Erythroblast (primary cell): ENCODE measurements at regions not wholly inside any gene's neighbourhood (a gene's known extent, or its start where the extent isn't known, plus 50 kb on each side); places are given as distances from the start of the nearest gene placed in this dataset.

ENCODE experiments used
- DNase-seq, 2 experiments: peaks; one replicate each; lab custom pipeline; 2025; lab: John Stamatoyannopoulos, UW
- GATA1 ChIP-seq: IDR thresholded peaks from 2 replicates; pipeline ENCODE4 v1.6.1; 2011; ENCODE audit warnings: low read depth, mild to moderate bottlenecking, control low read depth, low read length, moderate library complexity
- POLR2A ChIP-seq: IDR thresholded peaks from 2 replicates; pipeline ENCODE4 v1.6.1; 2011; ENCODE audit warnings: mild to moderate bottlenecking, low read length

DNA sequence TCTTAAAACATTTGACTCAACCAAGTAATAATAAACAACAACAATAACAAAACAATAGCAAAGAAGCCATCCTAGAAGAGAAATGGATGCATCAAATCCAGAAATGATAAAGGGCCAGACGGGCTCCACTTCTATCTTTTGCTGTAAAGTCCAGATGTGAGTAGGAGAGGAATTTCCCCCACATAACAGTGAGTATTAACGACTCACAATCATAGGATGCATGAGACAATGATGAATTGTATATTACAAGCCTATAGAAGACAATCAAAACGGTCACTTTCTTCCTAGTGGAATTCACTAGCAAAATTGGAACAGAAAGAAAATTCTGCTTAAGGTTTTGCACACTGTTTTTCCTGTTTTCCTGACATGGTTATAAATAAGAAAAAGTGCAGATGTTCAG is 97.0 kb upstream of the PREP start:
- TF ChIP-seq POLR2A (no peak), GATA1 (no peak)

DNA sequence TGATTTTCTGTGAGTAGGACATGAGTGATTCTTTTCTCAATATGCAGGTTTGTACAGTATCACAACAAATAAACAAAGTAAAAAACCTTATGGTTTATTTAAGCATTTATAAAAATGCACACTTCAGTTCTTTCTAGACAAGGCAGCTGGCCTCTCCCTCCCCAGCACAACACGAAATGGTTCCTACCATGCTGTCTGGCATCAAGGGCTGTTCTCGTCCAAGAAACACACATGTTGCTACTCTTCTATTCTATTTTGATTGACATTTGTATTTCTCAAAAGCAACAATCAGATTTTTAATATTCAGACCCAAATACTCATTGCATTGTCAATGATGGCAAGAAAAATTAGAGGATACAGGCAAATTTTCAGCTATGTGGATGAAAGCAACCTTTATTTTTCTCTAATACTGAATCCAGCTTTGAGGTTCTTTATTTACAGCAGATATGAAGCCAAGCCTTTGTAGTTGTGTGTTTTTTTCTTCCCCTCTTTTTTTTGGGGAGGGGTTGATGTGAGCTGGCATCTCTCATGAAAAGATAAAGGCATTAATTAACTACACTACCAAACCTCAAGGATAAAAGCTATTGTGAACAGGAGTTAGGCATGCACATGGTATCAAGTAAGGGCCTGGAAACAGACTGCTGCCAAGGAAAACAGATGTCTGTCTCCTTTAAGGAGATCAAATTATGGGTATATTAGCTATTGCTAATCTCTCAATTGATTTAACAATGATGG is 96.4 kb upstream of the PREP start:
- no peak for TF ChIP-seq POLR2A
- no peak for TF ChIP-seq GATA1
- no peak for DNase-seq

More for the DNA sequence above, 97.0 kb upstream of the PREP start:
- DNase-seq, result no peak

DNA sequence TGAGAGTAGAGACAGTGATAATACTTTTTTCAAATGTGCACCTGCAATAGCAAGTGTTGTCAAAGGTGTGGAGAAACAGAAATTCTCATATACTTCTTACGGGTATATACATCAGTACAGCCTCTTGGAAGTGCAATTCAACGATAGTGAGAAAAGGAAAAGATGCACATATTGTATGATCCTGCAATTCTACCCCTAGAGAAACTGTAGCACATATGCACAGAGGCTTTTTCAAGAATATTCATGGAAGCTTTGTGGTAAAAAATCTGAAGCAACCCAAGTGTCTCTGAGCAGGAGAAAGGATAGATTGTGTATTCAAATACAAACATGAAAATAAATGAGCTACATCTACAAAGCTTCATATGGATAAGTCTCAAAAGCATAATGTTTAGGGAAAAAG is 94.7 kb upstream of the PREP start:
- DNase-seq, result no peak
- no peak for TF ChIP-seq POLR2A
- no peak for TF ChIP-seq GATA1

DNA sequence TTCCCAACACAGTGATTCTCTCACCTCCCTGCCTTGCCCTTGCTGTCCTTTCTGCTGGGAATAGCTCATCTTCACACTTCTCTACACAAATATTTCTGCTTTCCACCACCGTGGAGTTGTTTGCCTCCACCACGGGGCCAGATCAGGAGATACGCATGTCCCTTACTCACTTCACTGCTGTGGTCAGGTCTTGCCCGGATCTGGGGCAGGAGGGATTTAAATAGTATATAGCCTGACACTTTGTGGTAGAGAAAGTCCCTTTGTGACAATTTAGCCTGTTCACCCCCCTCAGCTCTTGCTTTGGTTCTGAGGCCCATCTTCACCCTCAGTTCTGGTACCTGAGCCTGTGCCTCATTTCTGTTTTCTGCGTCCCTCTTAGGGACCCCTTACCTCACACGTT is 92.6 kb upstream of the PREP start:
- TF ChIP-seq POLR2A (no peak), GATA1 (no peak)

DNA sequence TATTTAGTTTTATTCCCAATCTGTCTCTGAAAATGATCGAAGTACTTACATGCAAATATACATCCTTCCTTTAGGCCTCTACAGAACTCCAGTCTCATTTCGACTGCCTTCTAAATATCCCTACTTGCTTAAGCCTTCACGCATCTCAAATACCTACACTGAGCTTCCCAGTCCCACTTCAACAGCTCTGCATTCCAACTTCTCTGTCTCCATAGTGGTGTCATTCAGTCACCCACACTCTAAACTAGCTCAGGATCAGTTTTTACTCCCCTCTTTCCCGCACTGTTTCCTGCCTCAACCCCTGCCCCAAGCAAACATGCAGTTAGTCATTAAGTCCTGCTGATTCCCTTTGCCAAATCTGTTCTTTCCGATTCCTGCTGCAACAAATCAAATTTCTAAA is 91.8 kb upstream of the PREP start:
- TF ChIP-seq GATA1 (no peak), POLR2A (no peak)
- DNase-seq, result no peak

More for the DNA sequence above, 92.6 kb upstream of the PREP start:
- no peak for DNase-seq

DNA sequence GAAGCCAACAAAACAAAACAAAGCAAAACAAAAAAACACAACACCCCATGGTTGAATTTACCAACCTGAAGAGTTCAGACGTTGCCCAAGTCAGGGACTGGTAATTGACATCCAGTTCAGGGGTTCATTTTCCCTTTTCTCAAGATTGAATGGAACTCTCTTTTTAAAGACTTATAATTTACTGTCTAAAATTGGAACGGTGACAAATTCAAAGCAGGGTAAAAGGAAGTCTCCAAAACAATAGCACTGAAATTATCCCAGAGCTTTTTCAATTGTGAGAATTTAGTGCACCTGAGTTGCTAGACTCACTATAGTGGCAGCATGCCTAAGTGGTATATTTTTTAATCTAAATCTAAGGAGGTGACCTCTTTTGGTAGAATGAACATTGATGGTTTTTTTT is 90.9 kb upstream of the PREP start:
- DNase-seq, result no peak
- TF ChIP-seq POLR2A (no peak), GATA1 (no peak)

DNA sequence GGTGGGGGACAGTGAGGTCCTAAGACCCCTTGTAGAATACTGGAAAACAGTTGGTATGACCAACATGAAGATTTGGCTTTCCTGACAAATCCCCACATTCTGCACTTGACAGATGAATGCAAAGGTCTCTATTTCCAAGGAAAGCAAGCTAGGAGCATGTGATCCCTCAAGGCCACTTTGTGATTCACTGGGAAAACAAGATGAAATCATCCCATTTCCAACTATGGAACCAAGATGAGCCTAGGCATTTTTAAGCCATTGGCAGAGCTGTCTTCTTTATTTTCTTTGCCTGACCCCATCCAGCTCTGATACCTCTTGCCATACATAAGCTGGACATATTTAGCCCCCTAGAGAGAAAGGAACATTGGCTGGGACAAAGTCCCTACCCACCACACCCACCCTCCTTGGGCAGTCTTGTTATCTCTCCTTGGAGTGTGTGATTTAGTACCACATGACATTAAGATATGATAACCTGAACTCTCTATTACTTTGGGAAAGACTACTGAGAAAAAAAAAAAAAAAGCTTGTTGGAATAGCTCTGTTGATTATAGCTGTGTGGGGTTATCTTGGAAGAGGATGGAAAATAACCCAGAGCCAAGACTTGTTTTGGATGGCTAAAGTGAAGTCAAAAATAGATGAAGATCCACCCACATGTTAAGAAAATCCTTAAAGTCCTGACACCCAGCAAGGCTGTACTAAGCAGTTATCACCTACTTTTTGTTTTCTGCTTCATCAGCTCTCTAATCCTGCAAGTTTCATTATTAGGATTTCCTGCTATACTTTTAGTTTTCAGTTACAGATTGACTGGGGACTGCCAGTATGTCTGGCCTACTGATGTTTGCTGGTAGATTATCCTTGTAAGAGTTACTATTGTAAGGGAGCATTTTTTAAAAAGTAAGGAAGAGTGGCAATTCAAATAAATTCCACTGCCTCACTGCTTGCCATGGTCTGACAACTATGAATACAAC is 90.1 kb upstream of the PREP start:
- TF ChIP-seq GATA1 (no peak), POLR2A (no peak)
- no peak for DNase-seq

DNA sequence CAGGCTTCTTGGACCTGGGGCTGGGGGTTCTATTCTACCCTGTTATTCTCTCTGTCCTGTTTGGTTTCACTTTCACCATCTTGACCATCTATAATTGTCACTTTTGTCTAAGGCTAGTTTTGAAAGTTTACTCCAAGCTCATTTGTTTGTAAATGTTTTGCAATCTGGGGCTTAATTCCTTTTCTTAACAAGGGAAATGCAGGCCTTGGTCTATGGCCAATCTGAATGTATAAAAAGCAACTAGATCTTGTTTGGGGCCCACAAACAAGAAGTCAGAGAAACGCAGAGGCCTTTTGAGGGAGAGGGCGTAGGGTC is 86.3 kb upstream of the PREP start:
- no peak for DNase-seq
- TF ChIP-seq GATA1 (no peak), POLR2A (no peak)

DNA sequence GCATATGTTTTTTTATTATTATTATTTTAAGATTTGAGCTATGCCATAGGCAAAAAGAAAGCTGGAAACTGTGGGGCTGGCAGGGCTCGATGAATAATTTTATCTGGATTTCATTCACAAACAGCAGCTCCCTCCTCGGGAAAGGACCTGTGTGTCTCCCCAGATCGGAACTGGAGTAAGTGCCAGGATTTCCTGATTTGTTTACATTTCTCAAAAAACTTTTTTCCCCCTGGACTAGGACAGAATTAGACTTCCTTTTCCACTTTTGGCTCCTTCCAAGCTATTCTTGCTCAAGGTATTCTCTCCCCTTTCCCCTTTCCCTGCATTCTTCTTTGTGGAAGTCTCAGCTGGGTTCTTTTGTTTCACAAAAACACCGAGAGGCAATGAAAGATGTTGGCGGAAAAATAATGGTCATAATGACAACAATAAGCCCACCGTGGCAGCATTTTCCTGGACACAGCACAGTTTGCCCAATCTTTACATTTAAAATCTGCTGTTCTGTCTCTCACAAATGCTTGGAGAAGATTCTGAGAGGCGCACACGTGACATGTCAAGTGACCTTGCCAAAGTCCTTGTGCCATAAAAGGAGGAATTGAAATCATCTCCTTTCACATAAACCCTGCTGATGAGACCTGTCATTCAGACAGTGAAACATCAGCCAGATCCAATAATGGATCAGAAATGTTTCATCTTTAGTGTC is 85.8 kb upstream of the PREP start:
- TF ChIP-seq POLR2A (no peak), GATA1 (no peak)
- no peak for DNase-seq

DNA sequence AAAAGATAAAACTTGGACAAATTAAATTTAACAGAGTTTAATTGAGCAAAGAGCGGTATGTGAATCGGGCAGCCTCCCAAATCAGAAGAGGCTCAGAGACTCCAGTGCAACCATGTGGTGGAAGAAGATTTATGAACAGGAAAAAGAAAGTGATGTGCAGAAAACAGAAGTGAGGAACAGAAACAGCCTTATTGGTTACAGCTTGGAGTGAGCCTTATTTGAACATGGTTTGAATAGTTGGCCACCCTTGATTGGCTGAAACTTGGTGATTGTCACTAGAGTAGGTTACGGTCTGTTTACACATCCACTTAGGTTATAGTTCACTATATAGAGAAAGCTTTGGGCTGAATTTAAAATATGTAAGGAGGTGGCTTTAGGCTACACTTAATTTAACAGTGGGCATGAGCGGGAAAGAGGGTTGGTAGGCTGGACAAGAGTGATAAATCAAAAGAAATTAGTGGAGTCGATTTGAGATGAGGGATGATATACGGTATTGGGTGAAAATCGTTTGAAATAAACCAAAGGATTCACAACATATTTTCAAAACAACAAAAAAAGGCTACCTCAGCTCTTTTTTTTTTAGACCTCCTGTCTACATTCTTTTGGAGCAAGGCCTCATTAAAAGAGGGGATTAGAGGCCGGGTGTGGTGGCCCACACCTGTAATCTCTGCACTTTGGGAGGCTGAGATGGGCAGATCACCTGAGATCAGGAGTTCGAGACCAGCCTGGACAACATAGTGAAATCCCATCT is 84.3 kb upstream of the PREP start:
- TF ChIP-seq POLR2A, result no peak
- no peak for TF ChIP-seq GATA1
- DNase-seq, result no peak

DNA sequence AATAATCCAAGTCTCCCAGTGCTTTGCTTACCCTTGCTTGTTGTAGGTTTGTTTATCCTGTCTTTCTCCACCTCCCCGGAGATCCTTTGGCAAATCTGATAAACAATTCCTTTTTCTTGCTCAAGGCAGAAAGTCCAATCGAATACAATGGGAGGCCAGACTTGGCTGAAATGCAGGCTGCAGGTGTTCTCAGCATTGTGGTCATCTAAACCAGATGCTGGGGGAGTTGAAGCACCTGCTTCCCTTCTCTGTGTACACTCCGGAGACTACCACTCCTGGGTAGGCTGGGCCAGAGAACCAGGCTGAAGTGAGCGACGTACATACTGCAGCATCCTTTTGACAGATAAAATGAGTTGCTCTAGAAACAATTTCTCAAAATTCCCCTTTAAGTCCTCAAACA is 82.6 kb upstream of the PREP start:
- TF ChIP-seq GATA1, result no peak
- no peak for TF ChIP-seq POLR2A
- DNase-seq, result no peak

DNA sequence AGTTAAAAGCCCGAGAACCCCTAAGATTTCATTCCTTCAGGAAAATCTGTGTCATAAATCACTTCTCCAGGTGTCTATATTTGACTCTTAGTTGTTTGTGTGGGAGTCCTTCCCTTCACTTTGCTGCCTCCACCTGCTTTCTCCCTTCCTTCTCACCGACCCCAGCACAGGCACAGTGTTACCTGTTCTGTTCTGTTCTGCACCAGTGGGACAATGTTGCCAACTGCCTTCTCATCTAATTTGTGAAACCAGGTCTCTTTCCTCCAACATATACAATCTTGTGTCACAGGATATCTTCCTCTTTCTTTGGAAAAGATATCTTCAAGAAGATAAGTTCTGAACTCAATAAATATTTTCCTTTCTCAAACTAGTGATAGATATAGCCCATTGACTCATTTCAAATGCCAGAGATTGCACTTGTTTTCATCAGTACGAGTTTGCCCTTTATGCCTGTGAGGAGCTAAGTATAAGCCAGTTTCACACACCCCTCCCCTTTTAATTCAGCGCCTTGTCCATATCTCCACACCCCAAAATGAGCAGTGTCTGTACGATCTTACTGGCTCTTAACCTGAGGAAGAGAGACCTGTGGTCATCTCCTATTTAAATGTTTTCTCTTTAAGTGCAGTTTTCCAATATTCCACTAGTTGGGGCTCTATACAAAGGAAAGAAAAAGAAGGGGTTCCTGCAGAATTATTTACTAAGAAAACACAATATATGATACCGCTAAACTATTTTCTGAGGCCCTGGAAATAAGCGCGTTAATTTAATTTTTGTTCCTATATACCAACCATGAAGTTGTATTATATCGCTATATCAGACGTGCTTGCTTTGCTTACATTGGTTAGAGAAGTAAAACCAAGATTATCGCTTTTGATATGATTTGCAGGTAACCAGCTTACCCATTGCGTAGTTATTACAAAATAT is 81.6 kb upstream of the PREP start:
- DNase-seq, result peak; percentile 15 to 47
- TF ChIP-seq POLR2A (no peak), GATA1 (no peak)
